ENCODE measurements at regions not wholly inside any gene's neighbourhood (a gene's known extent, or its start where the extent isn't known, plus 50 kb on each side); places are given as distances from the start of the nearest gene placed in this dataset.

- no peak overlapping the region for H2AFZ ChIP-seq (ENCODE audit: insufficient read depth, low read depth, low read length, poor library complexity, severe bottlenecking)
- peaks cover 2 to 16% (median 12%) of the 10 kb centered on the region in 7 donors for H3K9me3 Mint-ChIP-seq
- no peak overlapping the region for H3K4me3 Mint-ChIP-seq
- H3K4me1 ChIP-seq (ENCODE audit: control insufficient read depth in 1 of 2, insufficient read depth in 2 of 2, low read length in 2 of 2) = no peaks in the 10 kb centered on the region
- H3K27me3 ChIP-seq (ENCODE audit: control insufficient read depth in 2 of 2, insufficient read depth in 2 of 2, low read length in 2 of 2) = no peaks in the 10 kb centered on the region
- H3K4me3 ChIP-seq (replicated peaks in 1 of 3; ENCODE audit: low read depth in 2 of 3, low read length in 3 of 3) = no peak overlapping the region
- H3K9ac ChIP-seq (ENCODE audit: insufficient read depth, low read length, poor library complexity, severe bottlenecking) = no peak overlapping the region
- TF ChIP-seq CTCF (IDR thresholded peaks at IDR 0.05) = no peak
- H3K36me3 Mint-ChIP-seq = no peaks in the 10 kb centered on the region
- intact Hi-C loops (cut with micrococcal nuclease) = no loop called here
- no CpG with 5 or more reads among the region's 3 CpGs for WGBS (ENCODE audit: insufficient coverage)
- H3K79me2 ChIP-seq (ENCODE audit: insufficient read depth, low read length) = no peaks in the 10 kb centered on the region
- no peaks in the 10 kb centered on the region for H3K4me1 Mint-ChIP-seq
- no peak overlapping the region for H3K4me2 ChIP-seq (replicated peaks; ENCODE audit: extremely low read depth, low read length, poor library complexity, severe bottlenecking)
- no peak for DNase-seq
- H4K20me1 ChIP-seq (ENCODE audit: insufficient read depth, low read length) = no peaks in the 10 kb centered on the region
- peaks cover 12 to 15% of the 10 kb centered on the region in 2 donors for H3K9me3 ChIP-seq (replicated peaks in 1 of 2; ENCODE audit: control insufficient read depth in 1 of 2, insufficient read depth in 1 of 2, low read length in 2 of 2)
- no peak overlapping the region for H3K27ac ChIP-seq (ENCODE audit: low read depth in 1 of 2, low read length in 2 of 2)
- H3K27me3 Mint-ChIP-seq (ENCODE audit: low read depth in 3 of 3) = peaks cover 0 to 2% (median 0%) of the 10 kb centered on the region in 3 donors
- H3K27ac Mint-ChIP-seq = no peak overlapping the region
- no peaks in the 10 kb centered on the region for H3K36me3 ChIP-seq (replicated peaks in 1 of 2; ENCODE audit: control insufficient read depth in 1 of 2, insufficient read depth in 2 of 2, low read length in 2 of 2)
Observed at GRCh38 chr6:120805276-120805675, 529.0 kb downstream of the TBC1D32 start.

DNA sequence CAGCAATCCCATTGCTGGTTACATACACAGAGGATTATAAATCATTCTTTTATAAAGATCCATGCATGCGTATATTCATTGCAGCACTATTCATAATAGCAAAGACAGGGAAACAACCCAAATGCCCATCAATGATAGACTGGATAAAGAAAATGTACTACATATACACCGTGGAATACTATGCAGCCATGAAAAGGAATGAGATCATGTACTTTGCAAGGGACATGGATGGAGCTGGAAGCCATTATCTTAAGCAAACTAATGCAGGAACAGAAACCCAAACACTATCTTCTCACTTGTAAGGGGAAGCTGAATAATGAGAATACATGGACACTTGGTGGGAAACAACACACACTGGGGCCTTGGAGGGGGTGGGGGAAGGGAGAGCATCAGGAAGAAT lies 529.7 kb downstream of the TBC1D32 start:
- peaks cover 2 to 16% (median 12%) of the 10 kb centered on the region in 7 donors for H3K9me3 Mint-ChIP-seq
- Histone ChIP-seq H3K36me3 (replicated peaks in 1 of 2; ENCODE audit: control insufficient read depth in 1 of 2, insufficient read depth in 2 of 2, low read length in 2 of 2) (no peaks in the 10 kb centered on the region), H3K4me3 (replicated peaks in 1 of 3; ENCODE audit: low read depth in 2 of 3, low read length in 3 of 3) (no peak overlapping the region), H4K20me1 (ENCODE audit: insufficient read depth, low read length) (no peaks in the 10 kb centered on the region), H3K4me1 (ENCODE audit: control insufficient read depth in 1 of 2, insufficient read depth in 2 of 2, low read length in 2 of 2) (no peaks in the 10 kb centered on the region), H3K9ac (ENCODE audit: insufficient read depth, low read length, poor library complexity, severe bottlenecking) (no peak overlapping the region), H3K27me3 (ENCODE audit: control insufficient read depth in 2 of 2, insufficient read depth in 2 of 2, low read length in 2 of 2) (no peaks in the 10 kb centered on the region), H2AFZ (ENCODE audit: insufficient read depth, low read depth, low read length, poor library complexity, severe bottlenecking) (no peak overlapping the region), H3K27ac (ENCODE audit: low read depth in 1 of 2, low read length in 2 of 2) (no peak overlapping the region), H3K79me2 (ENCODE audit: insufficient read depth, low read length) (no peaks in the 10 kb centered on the region), H3K4me2 (replicated peaks; ENCODE audit: extremely low read depth, low read length, poor library complexity, severe bottlenecking) (no peak overlapping the region), H3K9me3 (replicated peaks in 1 of 2; ENCODE audit: control insufficient read depth in 1 of 2, insufficient read depth in 1 of 2, low read length in 2 of 2) (peaks cover 12 to 15% of the 10 kb centered on the region in 2 donors)
- H3K36me3 Mint-ChIP-seq = no peaks in the 10 kb centered on the region
- H3K4me1 Mint-ChIP-seq = no peaks in the 10 kb centered on the region
- intact Hi-C loops (cut with micrococcal nuclease) = no loop called here
- H3K27ac Mint-ChIP-seq = no peak overlapping the region
- WGBS (ENCODE audit: insufficient coverage) = no CpG with 5 or more reads among the region's 2 CpGs
- TF ChIP-seq CTCF (IDR thresholded peaks at IDR 0.05) = no peak
- H3K4me3 Mint-ChIP-seq = no peak overlapping the region
- peaks cover 0 to 2% (median 0%) of the 10 kb centered on the region in 3 donors for H3K27me3 Mint-ChIP-seq (ENCODE audit: low read depth in 3 of 3)
- no peak for DNase-seq
